H1 (cell line): ENCODE measurements at regions not wholly inside any gene's neighbourhood (a gene's known extent, or its start where the extent isn't known, plus 50 kb on each side); places are given as distances from the start of the nearest gene placed in this dataset.

Source experiments
- CTCF ChIA-PET: fragments of 300-600 bp; sonication (Branson Sonifier 250); formaldehyde crosslinking; loops from one replicate; lab custom pipeline; 2021; ENCODE audit not compliant: partially characterized antibody; lab: Charles Lee
- POLR2A ChIA-PET: fragments of 300-600 bp; sonication (Branson Sonifier 250); formaldehyde crosslinking; loops from one replicate; lab custom pipeline; 2021; ENCODE audit warnings: inconsistent platforms; ENCODE audit not compliant: partially characterized antibody; lab: Charles Lee
- DNase-seq, 2 experiments: peaks; one replicate each; pipeline versions ENCODE4 v3.0.0 to v3.0.0-alpha.2; 2010 to 2022; ENCODE audit warnings: low spot score in 2 of 2, low read depth in 1 of 2, mixed read lengths in 1 of 2
- FAIRE-seq: peaks from 2 replicates; lab custom pipeline; 2011; peaks lifted over from hg19 to GRCh38; lab: Jason Lieb, UNC
- H2AFZ ChIP-seq: 2 replicates; pipeline ENCODE4 v1.8.1; 2012; ENCODE audit warnings: low read length, inconsistent platforms
- H2AK5ac ChIP-seq: 2 replicates; pipeline ENCODE4 v1.6.1; 2013; ENCODE audit warnings: low read depth, low read length
- H2BK120ac ChIP-seq: replicated peaks from 2 replicates; pipeline ENCODE3; 2013; ENCODE audit warnings: low read depth, low read length, inconsistent platforms
- H2BK12ac ChIP-seq: 2 replicates; pipeline ENCODE4 v1.6.1; 2013; ENCODE audit warnings: low read depth, low read length
- H2BK15ac ChIP-seq: 2 replicates; pipeline ENCODE4 v1.6.1; 2013; ENCODE audit warnings: low read length
- H2BK20ac ChIP-seq: 2 replicates; pipeline ENCODE4 v1.6.1; 2013; ENCODE audit warnings: low read length
- H2BK5ac ChIP-seq: 2 replicates; pipeline ENCODE4 v1.6.1; 2013; ENCODE audit warnings: low read depth, low read length
- H3K14ac ChIP-seq: 2 replicates; pipeline ENCODE4 v1.6.1; 2013; ENCODE audit warnings: inconsistent platforms; ENCODE audit not compliant: insufficient read length
- H3K18ac ChIP-seq: 2 replicates; pipeline ENCODE4 v1.6.1; 2013; ENCODE audit warnings: low read length; ENCODE audit errors: extremely low read depth
- H3K23ac ChIP-seq: 2 replicates; pipeline ENCODE4 v1.6.1; 2013; ENCODE audit warnings: inconsistent platforms; ENCODE audit not compliant: insufficient read length
- H3K23me2 ChIP-seq: 2 replicates; pipeline ENCODE4 v1.6.1; 2013; ENCODE audit warnings: low read depth, low read length
- H3K27ac ChIP-seq: 2 replicates; pipeline ENCODE4 v1.6.1; 2011; ENCODE audit warnings: low read depth, low read length, inconsistent platforms
- H3K27me3 ChIP-seq, 4 experiments: replicated peaks in 1 of 4; 1 replicate in 1 of 4; 2 replicates in 3 of 4; pipeline versions ENCODE4 v1.6.1 to v1.8.1; 2011 to 2013; ENCODE audit warnings: low read length in 3 of 4, mild to moderate bottlenecking in 3 of 4, inconsistent platforms in 2 of 4, mixed read lengths in 2 of 4, moderate library complexity in 1 of 4; ENCODE audit not compliant: control insufficient read depth in 3 of 4, insufficient read depth in 3 of 4; ENCODE audit errors: extremely low read depth in 1 of 4
- H3K36me3 ChIP-seq, 4 experiments: 2 replicates each; pipeline versions ENCODE4 v1.6.1 to v1.8.1; 2011 to 2013; ENCODE audit warnings: mild to moderate bottlenecking in 4 of 4, low read length in 3 of 4, moderate library complexity in 2 of 4, control low read depth in 1 of 4, inconsistent platforms in 1 of 4; ENCODE audit not compliant: insufficient read depth in 4 of 4, control insufficient read depth in 2 of 4
- H3K4ac ChIP-seq: replicated peaks from 2 replicates; pipeline ENCODE3; 2013; ENCODE audit warnings: low read length, low read depth, mixed read lengths, inconsistent platforms; ENCODE audit not compliant: insufficient read length
- H3K4me1 ChIP-seq, 4 experiments: replicated peaks in 1 of 4; 1 replicate in 1 of 4; 2 replicates in 3 of 4; pipeline versions ENCODE4 v1.6.1 to v1.8.1; 2011 to 2013; ENCODE audit warnings: low read length in 3 of 4, inconsistent platforms in 2 of 4, mixed read lengths in 1 of 4; ENCODE audit not compliant: insufficient read depth in 4 of 4, control insufficient read depth in 3 of 4
- H3K4me2 ChIP-seq, 2 experiments: 2 replicates each; pipeline versions ENCODE4 v1.6.1 to v1.8.1; 2011 to 2013; ENCODE audit warnings: low read depth in 2 of 2, low read length in 2 of 2, control low read depth in 1 of 2, inconsistent platforms in 1 of 2, mild to moderate bottlenecking in 1 of 2; ENCODE audit not compliant: insufficient read depth in 1 of 2
- H3K4me3 ChIP-seq, 4 experiments: fragments of 200-600, 300-600 bp in 1 of 4; sonication (generic), shearing (Covaris generic), sonication (Bioruptor Twin) in 1 of 4; 2 replicates each; pipeline versions ENCODE4 v1.5.1 to v1.8.1; 2011 to 2016; ENCODE audit warnings: low read length in 4 of 4, low read depth in 3 of 4, control low read depth in 2 of 4, inconsistent platforms in 2 of 4, mild to moderate bottlenecking in 2 of 4, mixed read lengths in 1 of 4, moderate library complexity in 1 of 4; ENCODE audit not compliant: insufficient read depth in 2 of 4; ENCODE audit errors: extremely low read depth in 1 of 4
- H3K56ac ChIP-seq: replicated peaks from 2 replicates; pipeline ENCODE3; 2013; ENCODE audit warnings: low read depth, mild to moderate bottlenecking, mixed read lengths, low read length, inconsistent platforms; ENCODE audit not compliant: insufficient read length
- H3K79me1 ChIP-seq: 2 replicates; pipeline ENCODE4 v1.6.1; 2013; ENCODE audit warnings: low read depth, low read length, control low read depth
- H3K79me2 ChIP-seq, 2 experiments: 2 replicates each; pipeline versions ENCODE4 v1.6.1 to v1.8.1; 2012 to 2013; ENCODE audit warnings: low read length in 2 of 2, mild to moderate bottlenecking in 2 of 2, inconsistent platforms in 1 of 2; ENCODE audit not compliant: insufficient read depth in 2 of 2, control insufficient read depth in 1 of 2
- H3K9ac ChIP-seq, 4 experiments: replicated peaks in 1 of 4; 1 replicate in 1 of 4; 2 replicates in 3 of 4; pipeline versions ENCODE4 v1.6.1 to v1.8.1; 2011 to 2013; ENCODE audit warnings: low read depth in 3 of 4, low read length in 3 of 4, control low read depth in 2 of 4, mild to moderate bottlenecking in 2 of 4, moderate library complexity in 2 of 4, inconsistent platforms in 1 of 4; ENCODE audit errors: extremely low read depth in 1 of 4
- H3K9me3 ChIP-seq, 2 experiments: 2 replicates each; pipeline versions ENCODE4 v1.6.1 to v1.8.1; 2012 to 2013; ENCODE audit warnings: mild to moderate bottlenecking in 2 of 2, moderate library complexity in 2 of 2, control low read depth in 1 of 2, inconsistent platforms in 1 of 2, low read depth in 1 of 2, low read length in 1 of 2, mixed read lengths in 1 of 2; ENCODE audit not compliant: insufficient read depth in 2 of 2
- H4K20me1 ChIP-seq, 2 experiments: replicated peaks in 1 of 2; 2 replicates each; pipeline versions ENCODE3 to v1.8.1; 2011 to 2013; ENCODE audit warnings: inconsistent platforms in 2 of 2, low read length in 2 of 2, mild to moderate bottlenecking in 1 of 2; ENCODE audit not compliant: insufficient read depth in 2 of 2, control insufficient read depth in 1 of 2
- H4K5ac ChIP-seq: 2 replicates; pipeline ENCODE4 v1.6.1; 2013; ENCODE audit warnings: low read length, low read depth, mixed read lengths, inconsistent platforms; ENCODE audit not compliant: insufficient read length
- H4K8ac ChIP-seq: 2 replicates; pipeline ENCODE4 v1.8.0; 2013; ENCODE audit warnings: mild to moderate bottlenecking, moderate library complexity, low read length, inconsistent platforms; ENCODE audit not compliant: insufficient read depth; ENCODE audit errors: extremely low read depth
- H4K91ac ChIP-seq: replicated peaks from 2 replicates; pipeline ENCODE3; 2013; ENCODE audit warnings: low read length, mixed read lengths, inconsistent platforms; ENCODE audit not compliant: insufficient read length
- CREB1 ChIP-seq: IDR thresholded peaks from 2 replicates; pipeline ENCODE4 v1.6.1; 2012; ENCODE audit warnings: inconsistent platforms
- EP300 ChIP-seq, 2 experiments: IDR thresholded peaks; 1 replicate in 1 of 2; 2 replicates in 1 of 2; pipeline ENCODE4 v1.6.1; 2011 to 2012; ENCODE audit warnings: low read depth in 2 of 2, low read length in 2 of 2, mild to moderate bottlenecking in 2 of 2, borderline replicate concordance in 1 of 2, inconsistent platforms in 1 of 2, moderate library complexity in 1 of 2
- EZH2 ChIP-seq: fragments of 200-600 bp; sonication (generic); IDR thresholded peaks from 2 replicates; pipeline ENCODE4 v1.7.1; 2012; ENCODE audit warnings: low read depth, mild to moderate bottlenecking, moderate library complexity, low read length, inconsistent platforms; ENCODE audit not compliant: severe bottlenecking
- GTF2F1 ChIP-seq: IDR thresholded peaks from 2 replicates; pipeline ENCODE4 v1.6.1; 2012; ENCODE audit warnings: low read depth, low read length, improper control_type of control experiment, borderline replicate concordance
- PHF8 ChIP-seq: fragments of 200-600 bp; sonication (generic); conservative IDR thresholded peaks from 2 replicates; pipeline ENCODE4 v1.7.1; 2012; ENCODE audit warnings: low read depth, mild to moderate bottlenecking, inconsistent platforms, low read length, moderate library complexity
- TBP ChIP-seq: IDR thresholded peaks from 2 replicates; pipeline ENCODE4 v1.6.1; 2011; ENCODE audit warnings: low read depth, low read length, improper control_type of control experiment
- WGBS, 2 experiments: shearing (Covaris generic) in 1 of 2; methylation state at CpG; one replicate each; pipeline versions ENCODE4 v1.1.6 to v1.1.7; 2013 to 2015; ENCODE audit warnings: low lambda C conversion rate in 2 of 2, mixed read lengths in 2 of 2, inconsistent platforms in 1 of 2, low coverage in 1 of 2, missing lambda C conversion rate in 1 of 2; ENCODE audit not compliant: insufficient replicate concordance in 2 of 2, insufficient coverage in 1 of 2, insufficient read length in 1 of 2; ENCODE audit errors: extremely low coverage in 1 of 2, missing lambda C conversion rate in 1 of 2; 5-methylcytosine and 5-hydroxymethylcytosine counted together

DNA sequence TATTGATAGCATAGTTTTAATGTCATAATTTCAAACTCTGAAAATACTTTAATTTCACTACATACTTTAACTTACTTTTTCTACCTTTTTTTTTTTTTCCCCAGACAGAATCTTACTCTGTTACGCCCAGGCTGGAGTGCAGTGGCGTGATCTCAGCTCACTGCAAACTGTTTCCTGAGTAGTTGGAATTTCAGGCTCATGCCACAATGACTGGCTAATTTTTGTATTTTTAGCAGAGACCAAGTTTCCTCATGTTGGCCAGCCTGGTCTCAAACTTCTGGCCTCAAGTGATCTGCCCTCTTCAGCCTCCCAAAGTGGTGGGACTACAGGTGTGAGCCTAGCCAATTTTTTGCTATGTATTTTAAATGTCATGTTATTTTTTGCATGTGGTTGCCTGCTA, 741.6 kb downstream of the TRAM1L1 start:
- H2BK120ac ChIP-seq: no peak overlapping the region
- H3K23ac ChIP-seq: no peak overlapping the region
- DNase-seq (no peak), FAIRE-seq (no peak)
- ChIA-PET CTCF (no interaction called here), POLR2A (no interaction called here)
- H3K56ac ChIP-seq: no peak overlapping the region
- TF ChIP-seq CREB1 (no peak), PHF8 (no peak), GTF2F1 (no peak), EP300 (IDR thresholded peaks at IDR 0.05; ENCODE audit: borderline replicate concordance in 1 of 2, low read depth in 2 of 2, low read length in 2 of 2) (no peak), EZH2 (no peak), TBP (no peak)
- no peak overlapping the region for H2AFZ ChIP-seq
- no peak overlapping the region for H4K5ac ChIP-seq
- H2AK5ac ChIP-seq: no peak overlapping the region
- H4K91ac ChIP-seq: no peak overlapping the region
- no peaks in the 10 kb centered on the region for H3K79me2 ChIP-seq
- no peak overlapping the region for H3K27ac ChIP-seq
- H3K18ac ChIP-seq: no peak overlapping the region
- H3K4ac ChIP-seq: no peak overlapping the region
- H3K9me3 ChIP-seq: no peaks in the 10 kb centered on the region
- H4K20me1 ChIP-seq: no peaks in the 10 kb centered on the region
- H2BK15ac ChIP-seq: no peak overlapping the region
- no peaks in the 10 kb centered on the region for H3K4me1 ChIP-seq
- no peaks in the 10 kb centered on the region for H3K23me2 ChIP-seq
- H2BK12ac ChIP-seq: no peak overlapping the region
- no peak overlapping the region for H3K4me3 ChIP-seq
- no peak overlapping the region for H2BK5ac ChIP-seq
- no peak overlapping the region for H3K9ac ChIP-seq
- H3K4me2 ChIP-seq: no peak overlapping the region
- no peaks in the 10 kb centered on the region for H3K27me3 ChIP-seq
- no peak overlapping the region for H4K8ac ChIP-seq
- no peaks in the 10 kb centered on the region for H3K36me3 ChIP-seq
- no peak overlapping the region for H2BK20ac ChIP-seq
- no peak overlapping the region for H3K14ac ChIP-seq
- no peaks in the 10 kb centered on the region for H3K79me1 ChIP-seq
- WGBS, 2 experiments: 88% methylated on average over 2 of the region's 2 CpGs; no CpG with 5 or more reads in 1 of the 2 experiments
